Epithelial cell of esophagus (primary cell): ENCODE measurements at regions not wholly inside any gene's neighbourhood (a gene's known extent, or its start where the extent isn't known, plus 50 kb on each side); places are given as distances from the start of the nearest gene placed in this dataset.
"Not testable (repeated sequence)": the region's sequence is repeated elsewhere in the genome, so short reads cannot be mapped to it uniquely, and the experiment has no call there.

Experiments used
- DNase-seq: peaks from one replicate; pipeline ENCODE4 v3.0.0; 2010; ENCODE audit warnings: low read depth
- H3K4me3 ChIP-seq: 2 replicates; pipeline ENCODE4 v1.5.1; 2011; ENCODE audit warnings: mild to moderate bottlenecking, low read length, control low read depth
- TF ChIP-seq, protein P1 (sequence below): IDR thresholded peaks from 2 replicates; pipeline ENCODE4 v1.5.1; 2011; ENCODE audit warnings: low read depth, mild to moderate bottlenecking, low read length, control low read depth, inconsistent platforms; ENCODE audit not compliant: insufficient read depth; ENCODE audit errors: missing control alignments

DNA sequence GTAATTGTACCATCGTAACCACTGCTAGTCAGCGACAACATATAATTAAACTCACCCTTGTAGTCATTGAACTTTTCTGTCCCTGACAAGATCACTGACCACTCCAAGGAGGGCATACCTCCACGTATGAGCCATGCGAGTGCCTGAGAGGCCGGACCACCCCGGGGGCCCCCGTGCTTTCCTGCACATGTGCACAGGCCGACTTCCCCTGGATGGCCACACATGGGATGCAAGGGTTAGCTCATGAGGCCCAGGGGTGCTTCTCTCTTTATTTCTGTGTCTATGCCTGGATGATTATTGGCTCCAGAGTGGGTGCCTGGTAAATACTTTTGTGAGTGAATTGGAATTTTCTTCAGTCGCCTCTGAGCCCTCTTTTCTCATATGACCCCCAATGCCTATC lies 82.8 kb upstream of the ZNF536 start:
- TF ChIP-seq, protein P1, sequence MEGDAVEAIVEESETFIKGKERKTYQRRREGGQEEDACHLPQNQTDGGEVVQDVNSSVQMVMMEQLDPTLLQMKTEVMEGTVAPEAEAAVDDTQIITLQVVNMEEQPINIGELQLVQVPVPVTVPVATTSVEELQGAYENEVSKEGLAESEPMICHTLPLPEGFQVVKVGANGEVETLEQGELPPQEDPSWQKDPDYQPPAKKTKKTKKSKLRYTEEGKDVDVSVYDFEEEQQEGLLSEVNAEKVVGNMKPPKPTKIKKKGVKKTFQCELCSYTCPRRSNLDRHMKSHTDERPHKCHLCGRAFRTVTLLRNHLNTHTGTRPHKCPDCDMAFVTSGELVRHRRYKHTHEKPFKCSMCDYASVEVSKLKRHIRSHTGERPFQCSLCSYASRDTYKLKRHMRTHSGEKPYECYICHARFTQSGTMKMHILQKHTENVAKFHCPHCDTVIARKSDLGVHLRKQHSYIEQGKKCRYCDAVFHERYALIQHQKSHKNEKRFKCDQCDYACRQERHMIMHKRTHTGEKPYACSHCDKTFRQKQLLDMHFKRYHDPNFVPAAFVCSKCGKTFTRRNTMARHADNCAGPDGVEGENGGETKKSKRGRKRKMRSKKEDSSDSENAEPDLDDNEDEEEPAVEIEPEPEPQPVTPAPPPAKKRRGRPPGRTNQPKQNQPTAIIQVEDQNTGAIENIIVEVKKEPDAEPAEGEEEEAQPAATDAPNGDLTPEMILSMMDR = no peak
- DNase-seq = no peak
- H3K4me3 ChIP-seq = no peak overlapping the region

DNA sequence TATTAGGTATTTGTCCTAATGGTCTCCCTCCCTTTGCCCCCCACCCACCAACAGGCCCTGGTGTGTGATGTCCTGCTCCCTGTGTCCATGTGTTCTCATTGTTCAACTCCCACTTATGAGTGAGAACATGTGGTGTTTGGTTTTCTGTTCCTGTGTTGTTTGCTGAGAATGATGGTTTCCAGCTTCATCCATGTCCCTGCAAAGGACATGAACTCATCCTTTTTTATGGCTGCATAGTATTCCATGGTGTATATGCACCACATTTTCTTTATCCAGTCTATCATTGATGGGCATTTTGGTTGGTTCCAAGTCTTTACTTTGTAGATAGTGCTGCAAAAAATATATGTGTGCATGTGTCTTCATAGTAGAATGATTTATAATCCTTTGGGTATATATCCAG lies 81.4 kb upstream of the ZNF536 start:
- DNase-seq = not testable (repeated sequence)

DNA sequence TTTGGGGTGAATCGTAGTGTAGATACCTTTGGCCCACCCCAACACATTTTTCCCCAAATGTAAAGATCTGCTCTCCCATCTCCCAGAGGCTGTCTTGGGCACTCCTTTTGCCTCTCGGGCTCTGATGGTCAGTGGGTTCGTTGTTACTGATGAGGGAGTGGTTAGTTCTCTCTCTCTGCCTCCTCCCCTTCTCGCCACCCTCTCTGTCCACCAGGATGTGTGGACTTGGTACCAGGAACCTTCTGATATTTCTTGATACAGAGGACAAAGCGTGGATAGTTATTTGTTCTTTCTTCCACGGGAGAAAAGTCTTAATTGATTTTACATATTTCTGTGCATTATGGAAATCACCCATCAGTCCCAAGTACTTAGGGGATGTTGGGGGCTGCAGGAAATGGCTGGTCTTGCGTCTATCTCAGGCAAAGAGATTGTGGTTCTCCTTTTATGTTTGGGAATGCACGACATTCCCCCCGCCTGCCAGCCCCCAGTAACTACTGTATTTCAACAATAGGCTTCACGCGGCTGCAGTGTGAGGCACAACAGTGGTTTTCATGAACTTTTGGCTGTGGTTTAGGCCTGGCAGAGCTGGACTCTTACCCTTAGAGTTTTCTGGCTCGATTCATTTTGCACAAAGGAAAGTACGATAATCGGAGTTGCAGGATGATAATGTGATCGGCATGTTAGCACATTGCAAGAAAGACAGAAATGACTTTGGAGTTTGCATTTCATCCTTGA lies 79.0 kb upstream of the ZNF536 start:
- no peak overlapping the region for H3K4me3 ChIP-seq
- TF ChIP-seq, protein P1 = no peak
- DNase-seq = no peak

More for the DNA sequence above, 81.4 kb upstream of the ZNF536 start:
- not testable (repeated sequence) for H3K4me3 ChIP-seq

DNA sequence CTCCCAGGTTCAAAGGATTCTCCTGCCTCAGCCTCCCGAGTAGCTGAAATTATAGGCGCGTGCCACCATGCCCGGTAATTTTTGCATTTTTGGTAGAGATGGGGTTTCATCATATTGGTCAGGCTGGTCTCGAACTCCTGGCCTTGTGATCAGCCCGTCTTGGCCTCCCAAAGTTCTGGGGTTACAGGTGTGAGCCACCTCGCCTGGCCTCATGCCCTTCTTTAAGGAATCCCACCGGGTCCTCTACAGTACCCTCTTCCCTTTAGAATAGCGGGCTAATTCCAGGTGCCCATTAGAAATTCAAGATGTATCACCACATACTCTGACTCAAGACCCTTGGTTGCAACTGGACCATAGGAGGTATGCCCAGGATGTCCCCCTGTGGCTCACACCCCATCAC lies 74.2 kb upstream of the ZNF536 start:
- H3K4me3 ChIP-seq = no peak overlapping the region
- TF ChIP-seq, protein P1 = no peak
- no peak for DNase-seq

DNA sequence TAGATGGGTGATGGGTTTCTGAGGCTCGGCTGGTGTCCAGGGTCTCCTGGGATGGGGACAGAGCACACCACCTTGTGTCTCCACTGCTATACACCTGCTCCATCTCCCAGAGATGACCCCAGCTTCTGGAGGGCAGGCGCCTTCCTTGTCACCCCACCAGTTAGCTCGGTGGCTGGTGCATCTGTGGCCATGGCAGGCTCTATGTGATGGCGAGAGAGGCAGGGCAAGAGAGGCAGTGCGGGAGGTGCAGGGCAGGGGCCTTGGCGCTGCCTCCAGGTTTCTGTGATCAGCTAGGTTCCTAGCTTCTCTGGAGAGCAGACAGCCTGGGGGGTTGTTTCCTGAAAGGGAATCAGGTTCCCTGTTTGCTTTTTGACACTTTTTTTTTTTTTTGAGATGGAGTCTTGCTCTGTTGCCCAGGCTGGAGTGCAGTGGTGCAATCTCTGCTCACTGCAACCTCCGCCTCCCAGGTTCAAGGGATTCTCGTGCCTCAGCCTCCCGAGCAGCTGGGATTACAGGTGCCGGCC lies 69.0 kb upstream of the ZNF536 start:
- DNase-seq = no peak
- no peak overlapping the region for H3K4me3 ChIP-seq
- TF ChIP-seq, protein P1 = no peak

DNA sequence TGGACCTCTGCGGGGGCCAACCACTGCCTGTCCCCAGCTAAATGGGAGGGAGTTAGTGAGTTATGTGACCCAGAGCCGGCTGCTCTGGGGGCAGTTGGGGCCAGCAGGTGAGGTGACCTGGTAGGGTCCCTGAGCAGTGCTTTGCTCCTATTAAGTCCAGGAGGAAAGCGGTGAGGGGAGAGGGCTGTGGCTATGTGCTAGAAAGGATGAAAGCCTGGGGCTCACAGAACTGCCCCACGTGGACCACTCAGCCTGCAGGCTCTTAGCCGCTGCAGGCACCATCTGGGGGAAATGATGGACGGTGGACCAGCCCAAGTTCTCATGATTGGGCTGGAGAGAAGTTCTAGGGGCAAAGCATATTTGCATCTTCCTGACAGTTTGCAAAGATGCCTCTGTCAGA lies 67.6 kb upstream of the ZNF536 start:
- no peak for DNase-seq
- no peak overlapping the region for H3K4me3 ChIP-seq
- TF ChIP-seq, protein P1 = no peak

DNA sequence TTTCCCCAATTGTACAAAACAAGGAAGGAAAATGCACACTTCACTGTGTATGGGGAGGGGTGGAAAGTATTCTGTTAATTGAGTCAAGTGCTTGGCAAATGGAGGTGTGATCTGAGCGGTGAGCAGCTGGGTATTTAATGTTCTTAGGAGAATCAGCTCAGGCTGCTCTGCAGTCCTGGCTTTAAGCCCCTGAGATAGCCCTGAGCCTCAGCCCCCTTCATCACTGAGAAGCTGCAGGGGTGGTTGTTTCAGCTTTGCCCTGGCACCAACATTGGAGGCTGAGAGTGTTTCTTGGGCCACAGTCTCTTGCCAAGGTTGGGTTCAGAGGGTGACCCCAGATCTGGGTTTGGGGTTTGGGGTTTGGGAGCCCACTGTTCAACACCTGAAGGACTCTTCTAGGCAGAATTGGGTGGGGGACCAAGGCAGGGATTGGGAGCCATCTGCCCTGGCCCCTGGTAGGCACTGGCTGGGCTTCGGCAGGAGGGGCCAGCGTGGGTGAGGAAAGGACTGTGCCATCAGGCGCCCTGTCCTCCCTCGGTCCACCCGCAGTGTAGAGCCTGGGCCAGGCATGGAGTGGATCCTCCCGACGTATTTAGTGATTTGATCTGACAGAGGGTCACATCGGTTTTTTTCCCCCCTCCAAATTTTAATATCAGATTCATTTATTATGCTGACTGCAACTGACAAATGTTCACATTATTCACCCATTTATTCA lies 66.7 kb upstream of the ZNF536 start:
- TF ChIP-seq, protein P1 = no peak
- DNase-seq = no peak
- H3K4me3 ChIP-seq = no peak overlapping the region
